Endothelial cell of umbilical vein (primary cell): ENCODE measurements at regions not wholly inside any gene's neighbourhood (a gene's known extent, or its start where the extent isn't known, plus 50 kb on each side); places are given as distances from the start of the nearest gene placed in this dataset.

Source experiments
- EZH2 ChIP-seq: IDR thresholded peaks from 2 replicates; pipeline ENCODE4 v1.6.1; 2012; ENCODE audit warnings: borderline replicate concordance, low read depth, mild to moderate bottlenecking, moderate library complexity, low read length, inconsistent platforms; ENCODE audit not compliant: severe bottlenecking
- FOS ChIP-seq: IDR thresholded peaks from 2 replicates; pipeline ENCODE4 v1.6.1; 2011; ENCODE audit warnings: mild to moderate bottlenecking, low read length, moderate library complexity, borderline replicate concordance; ENCODE audit not compliant: insufficient read depth
- GATA2 ChIP-seq: IDR thresholded peaks from 2 replicates; pipeline ENCODE4 v1.7.0; 2011; ENCODE audit warnings: low read depth, mild to moderate bottlenecking, moderate library complexity, mixed read lengths, low read length; ENCODE audit not compliant: insufficient read length, insufficient read depth
- JUN ChIP-seq: IDR thresholded peaks from 2 replicates; pipeline ENCODE4 v1.6.1; 2011; ENCODE audit warnings: borderline replicate concordance, low read depth; ENCODE audit not compliant: insufficient read length, insufficient read depth
- MYC ChIP-seq: IDR thresholded peaks from one replicate; pipeline ENCODE4 v1.6.1; 2011; ENCODE audit warnings: mild to moderate bottlenecking, low read depth, low read length
- POLR2A ChIP-seq: IDR thresholded peaks from 2 replicates; pipeline ENCODE4 v1.6.1; 2012; ENCODE audit warnings: low read depth, mild to moderate bottlenecking, control low read depth, low read length
- POLR2AphosphoS5 ChIP-seq: IDR thresholded peaks from 2 replicates; pipeline ENCODE4 v1.6.1; 2012; ENCODE audit warnings: low read depth, mild to moderate bottlenecking, control low read depth, low read length, moderate library complexity; ENCODE audit not compliant: insufficient read depth
- TF ChIP-seq, protein P1 (sequence below), 2 donors: IDR thresholded peaks; 1 replicate in 1 of 2; 2 replicates in 1 of 2; pipeline ENCODE4 v1.5.1; 2011; ENCODE audit warnings: low read length in 2 of 2, mild to moderate bottlenecking in 2 of 2, moderate library complexity in 2 of 2, control low read depth in 1 of 2, inconsistent platforms in 1 of 2, low read depth in 1 of 2; ENCODE audit not compliant: insufficient read depth in 1 of 2; ENCODE audit errors: extremely low read depth in 1 of 2
- TF ChIP-seq, protein P2 (sequence below): IDR thresholded peaks from 2 replicates; pipeline ENCODE4 v1.6.1; 2011; ENCODE audit not compliant: insufficient read depth, insufficient read length

- TF ChIP-seq, protein P1, sequence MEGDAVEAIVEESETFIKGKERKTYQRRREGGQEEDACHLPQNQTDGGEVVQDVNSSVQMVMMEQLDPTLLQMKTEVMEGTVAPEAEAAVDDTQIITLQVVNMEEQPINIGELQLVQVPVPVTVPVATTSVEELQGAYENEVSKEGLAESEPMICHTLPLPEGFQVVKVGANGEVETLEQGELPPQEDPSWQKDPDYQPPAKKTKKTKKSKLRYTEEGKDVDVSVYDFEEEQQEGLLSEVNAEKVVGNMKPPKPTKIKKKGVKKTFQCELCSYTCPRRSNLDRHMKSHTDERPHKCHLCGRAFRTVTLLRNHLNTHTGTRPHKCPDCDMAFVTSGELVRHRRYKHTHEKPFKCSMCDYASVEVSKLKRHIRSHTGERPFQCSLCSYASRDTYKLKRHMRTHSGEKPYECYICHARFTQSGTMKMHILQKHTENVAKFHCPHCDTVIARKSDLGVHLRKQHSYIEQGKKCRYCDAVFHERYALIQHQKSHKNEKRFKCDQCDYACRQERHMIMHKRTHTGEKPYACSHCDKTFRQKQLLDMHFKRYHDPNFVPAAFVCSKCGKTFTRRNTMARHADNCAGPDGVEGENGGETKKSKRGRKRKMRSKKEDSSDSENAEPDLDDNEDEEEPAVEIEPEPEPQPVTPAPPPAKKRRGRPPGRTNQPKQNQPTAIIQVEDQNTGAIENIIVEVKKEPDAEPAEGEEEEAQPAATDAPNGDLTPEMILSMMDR (IDR thresholded peaks at IDR 0.05; ENCODE audit: extremely low read depth in 1 of 2, insufficient read depth in 1 of 2, low read depth in 1 of 2, low read length in 2 of 2), result no peak
- no peak for TF ChIP-seq EZH2
- no peak for TF ChIP-seq MYC
- no peak for TF ChIP-seq POLR2AphosphoS5
- TF ChIP-seq POLR2A, result no peak
- no peak for TF ChIP-seq JUN
- TF ChIP-seq, protein P2, sequence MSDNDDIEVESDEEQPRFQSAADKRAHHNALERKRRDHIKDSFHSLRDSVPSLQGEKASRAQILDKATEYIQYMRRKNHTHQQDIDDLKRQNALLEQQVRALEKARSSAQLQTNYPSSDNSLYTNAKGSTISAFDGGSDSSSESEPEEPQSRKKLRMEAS, result no peak
- no peak for TF ChIP-seq GATA2
- TF ChIP-seq FOS, result no peak
Observed at GRCh38 chr13:86006317-86006716, 207.1 kb upstream of the SLITRK6 start.
